ENCODE measurements at regions not wholly inside any gene's neighbourhood (a gene's known extent, or its start where the extent isn't known, plus 50 kb on each side); places are given as distances from the start of the nearest gene placed in this dataset.

- no peak for TF ChIP-seq CTCF (conservative IDR thresholded peaks at IDR 0.05; ENCODE audit: low read depth, low read length)
- no peak for TF ChIP-seq EZH2 (IDR thresholded peaks at IDR 0.05; ENCODE audit: borderline replicate concordance, low read depth, low read length, poor library complexity, severe bottlenecking)
These were observed 466.1 kb upstream of the MC4R start for GRCh38 chr18:60838677-60839076.

Data from A673 (cell line).